Cardiac fibroblast (primary cell): ENCODE measurements at regions not wholly inside any gene's neighbourhood (a gene's known extent, or its start where the extent isn't known, plus 50 kb on each side); places are given as distances from the start of the nearest gene placed in this dataset.

Source experiments
- DNase-seq, 2 donors: peaks; one replicate each; pipeline versions ENCODE4 v3.0.0 to v3.0.0-alpha.2; 2010; ENCODE audit warnings: low read depth in 2 of 2
- H3K4me3 ChIP-seq, 2 donors: replicated peaks in 1 of 2; 1 replicate in 1 of 2; 2 replicates in 1 of 2; pipeline ENCODE4 v1.5.1; 2011; ENCODE audit warnings: low read depth in 2 of 2, low read length in 2 of 2, mild to moderate bottlenecking in 2 of 2, moderate library complexity in 1 of 2
- CTCF ChIP-seq: IDR thresholded peaks from one replicate; pipeline ENCODE4 v1.5.1; 2011; ENCODE audit warnings: low read depth, mild to moderate bottlenecking, low read length, inconsistent platforms

GRCh38 chr2:15832849-15833680 lies 107.3 kb upstream of the MYCN start:
- H3K4me3 ChIP-seq = no peak overlapping the region
- no peak for TF ChIP-seq CTCF
- no peak for DNase-seq

GRCh38 chr2:15833731-15834130 lies 106.6 kb upstream of the MYCN start:
- no peak for DNase-seq
- TF ChIP-seq CTCF = no peak
- H3K4me3 ChIP-seq = no peak overlapping the region

GRCh38 chr2:15834381-15835031 lies 105.8 kb upstream of the MYCN start:
- DNase-seq = no peak
- TF ChIP-seq CTCF = no peak
- H3K4me3 ChIP-seq = no peak overlapping the region

- H3K4me3 ChIP-seq = no peak overlapping the region
- no peak for DNase-seq
- no peak for TF ChIP-seq CTCF
These were observed 104.2 kb upstream of the MYCN start for GRCh38 chr2:15835991-15836688.

- no peak for TF ChIP-seq CTCF
- H3K4me3 ChIP-seq = no peak overlapping the region
- no peak for DNase-seq
These were observed 103.4 kb upstream of the MYCN start for GRCh38 chr2:15836689-15837610.

- TF ChIP-seq CTCF = no peak
- H3K4me3 ChIP-seq = no peak overlapping the region
- no peak for DNase-seq
These were observed 101.8 kb upstream of the MYCN start for GRCh38 chr2:15838481-15839090.
